COLO668 (cell line): ENCODE measurements at regions not wholly inside any gene's neighbourhood (a gene's known extent, or its start where the extent isn't known, plus 50 kb on each side); places are given as distances from the start of the nearest gene placed in this dataset.

Source experiments
- DNase-seq: peaks from one replicate; lab custom pipeline; 2025; ENCODE audit not compliant: unreplicated experiment; lab: John Stamatoyannopoulos, UW

- no peak for DNase-seq
Observed at GRCh38 chr1:218754477-218754876, 409.3 kb downstream of the TGFB2 start.

DNA sequence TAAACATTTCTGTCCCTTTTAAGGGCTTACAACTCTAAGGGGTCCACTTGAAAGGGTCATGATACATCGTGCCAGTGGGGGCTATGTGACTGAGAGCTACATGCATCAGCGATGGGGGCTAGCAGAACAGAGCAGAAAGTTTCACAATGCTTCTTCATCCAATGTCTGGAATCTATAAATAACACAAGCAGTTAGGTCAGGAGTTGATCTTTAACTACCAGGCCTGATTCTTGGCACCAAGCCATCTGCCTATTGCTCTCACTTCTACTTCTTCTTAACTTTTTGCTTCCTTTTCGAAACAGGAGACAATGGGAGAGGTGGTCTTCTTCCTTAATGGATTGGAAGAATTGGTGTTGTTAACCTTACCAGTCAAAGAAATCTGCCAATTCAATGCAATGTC is 410.0 kb downstream of the TGFB2 start:
- no peak for DNase-seq

GRCh38 chr1:218759795-218760194 is 413.9 kb upstream of the LYPLAL1 start:
- DNase-seq: no peak

DNA sequence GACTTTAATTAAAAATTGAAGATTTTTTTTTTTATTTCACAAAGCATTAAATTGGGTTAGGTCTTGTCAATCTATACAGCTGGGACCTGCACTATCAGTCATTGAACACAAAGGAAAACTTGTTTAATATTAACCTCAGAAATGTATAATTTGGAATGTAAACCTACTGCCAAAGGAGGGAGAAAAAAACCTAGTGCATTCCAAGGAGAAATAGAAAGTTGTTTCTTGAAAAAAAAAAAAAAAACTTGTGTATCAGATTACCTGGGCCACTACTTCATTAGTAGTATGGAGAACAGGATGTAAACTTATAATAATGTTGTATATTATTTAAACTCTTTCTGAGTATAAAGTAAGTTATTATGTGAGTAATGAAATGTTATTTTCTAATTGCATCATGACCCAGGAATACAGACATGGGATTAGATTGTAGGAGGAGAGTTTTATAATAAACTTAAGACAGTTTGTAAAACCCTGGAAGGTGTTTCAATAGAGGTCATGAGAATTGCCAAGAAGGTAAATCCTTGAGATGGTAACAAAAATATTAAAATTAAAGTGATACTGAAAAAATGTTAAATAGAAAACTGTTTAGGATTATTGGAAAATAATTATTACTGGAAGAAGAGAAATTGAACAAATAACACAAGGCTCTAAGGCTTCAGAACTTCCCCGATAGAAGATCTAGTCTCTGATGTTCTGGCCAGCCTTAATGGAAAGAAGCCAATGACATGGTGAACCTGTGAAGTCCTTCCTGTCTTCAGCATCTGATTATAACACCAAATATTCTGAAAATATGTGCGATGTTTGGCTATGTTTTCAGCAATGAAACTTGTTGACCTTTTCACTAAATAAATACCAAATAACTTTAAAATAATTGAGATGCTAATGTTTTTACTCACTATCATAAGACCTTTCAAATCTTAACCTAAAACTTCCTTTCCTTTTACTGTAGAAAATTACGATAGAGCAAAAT is 412.8 kb upstream of the LYPLAL1 start:
- no peak for DNase-seq

DNA sequence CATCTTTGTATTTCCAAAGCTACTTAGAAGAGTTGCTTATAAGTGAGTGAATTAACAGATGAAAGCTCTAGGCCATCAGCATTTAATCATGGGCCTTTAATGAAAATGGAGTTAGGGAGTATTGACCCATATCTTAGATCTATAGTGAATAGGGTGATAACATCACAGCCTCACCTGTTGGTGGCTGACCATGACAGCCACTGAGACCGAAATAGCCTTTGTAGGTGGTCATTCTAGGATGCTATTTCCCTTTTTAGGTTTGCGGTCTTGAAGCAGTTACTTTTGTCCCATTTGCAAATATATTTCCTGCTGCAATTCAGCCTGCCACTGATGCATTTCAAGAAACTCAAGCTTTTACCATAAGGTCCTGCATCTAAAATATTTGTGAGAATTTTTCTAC is 410.1 kb upstream of the LYPLAL1 start:
- DNase-seq: no peak

- DNase-seq: no peak
Observed at GRCh38 chr1:218765753-218766152, 407.9 kb upstream of the LYPLAL1 start.

GRCh38 chr1:218771931-218772330 is 401.7 kb upstream of the LYPLAL1 start:
- DNase-seq: no peak

DNA sequence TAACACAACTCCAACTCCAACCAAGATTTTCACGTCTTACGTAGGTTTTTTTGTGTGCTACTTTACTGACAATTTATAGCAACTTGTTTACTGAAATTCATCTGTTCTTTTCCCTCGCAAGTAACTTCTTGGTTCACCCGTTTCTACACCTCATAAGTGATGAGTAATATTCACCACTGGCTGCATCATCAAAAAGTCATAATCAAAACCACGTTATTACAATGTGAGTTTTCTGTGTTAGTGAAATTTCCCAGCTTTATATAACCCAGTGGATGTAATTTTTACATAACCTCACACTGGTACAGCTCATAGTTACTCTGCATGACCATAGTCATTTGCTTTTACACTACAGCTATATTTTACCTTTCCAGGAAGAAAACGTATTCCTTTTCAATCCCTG is 401.1 kb upstream of the LYPLAL1 start:
- no peak for DNase-seq

DNA sequence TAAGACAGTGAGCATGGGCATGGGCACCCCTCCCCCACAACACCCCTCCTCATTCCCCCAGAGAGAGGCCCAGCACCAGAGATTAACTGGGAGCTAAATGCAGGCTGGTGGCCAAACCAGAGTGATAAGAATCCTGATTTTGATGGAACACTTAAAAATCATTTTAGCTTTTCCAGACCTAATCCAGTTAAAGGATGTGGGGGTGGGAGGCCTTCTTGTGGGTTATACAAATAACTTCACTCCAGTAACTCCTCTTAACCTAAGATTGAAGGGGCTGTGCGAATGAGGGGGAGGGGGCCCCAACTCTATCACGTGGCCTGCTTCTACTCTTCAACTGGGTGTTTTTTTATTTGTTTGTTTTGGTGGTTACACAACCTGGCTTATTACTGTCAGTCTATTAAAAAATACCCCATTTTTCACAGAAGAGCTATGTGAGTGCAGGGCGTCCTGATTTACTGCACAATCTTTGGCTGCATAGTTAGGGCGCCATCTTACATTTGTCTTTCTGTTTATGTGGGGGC is 398.1 kb upstream of the LYPLAL1 start:
- no peak for DNase-seq

DNA sequence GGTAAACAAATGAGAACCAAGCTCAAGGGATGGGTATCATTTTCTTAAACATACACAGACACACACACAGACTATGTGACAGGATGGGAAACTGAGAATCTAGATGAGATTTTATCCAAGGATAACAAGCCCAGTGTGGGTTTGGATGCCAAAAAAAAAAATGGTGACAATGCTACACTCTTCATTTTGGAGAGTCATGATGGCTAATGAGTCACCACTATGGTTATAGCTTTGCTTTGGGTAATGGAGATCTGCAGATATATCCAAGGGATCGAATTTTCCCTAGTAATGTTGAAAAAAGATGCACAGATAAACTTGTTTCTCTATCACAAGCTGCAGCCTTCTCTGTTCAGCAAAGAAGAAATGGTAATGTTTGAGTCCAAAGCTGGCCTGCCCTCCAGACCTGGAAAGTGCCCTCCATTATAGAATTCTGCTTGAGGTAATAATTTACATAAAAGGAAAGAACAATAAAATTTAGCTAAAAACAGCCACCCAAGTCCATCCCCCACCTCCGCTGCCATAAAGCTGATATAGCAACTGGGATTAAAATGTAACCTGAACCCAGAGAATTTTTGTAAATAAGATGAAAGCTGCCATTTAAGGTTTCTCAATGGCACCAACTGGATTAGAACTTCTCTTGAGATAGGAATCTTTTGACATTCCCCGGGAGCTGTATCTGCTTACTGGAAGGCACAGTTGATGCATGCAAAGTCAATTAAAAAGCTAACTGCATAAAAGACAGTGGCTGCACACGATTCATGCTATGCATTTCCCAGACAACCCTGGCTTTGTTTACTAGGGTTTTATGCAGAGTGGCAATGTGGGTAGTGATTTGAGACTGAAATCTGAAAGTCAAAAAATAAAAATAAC is 395.2 kb upstream of the LYPLAL1 start:
- DNase-seq: no peak

DNA sequence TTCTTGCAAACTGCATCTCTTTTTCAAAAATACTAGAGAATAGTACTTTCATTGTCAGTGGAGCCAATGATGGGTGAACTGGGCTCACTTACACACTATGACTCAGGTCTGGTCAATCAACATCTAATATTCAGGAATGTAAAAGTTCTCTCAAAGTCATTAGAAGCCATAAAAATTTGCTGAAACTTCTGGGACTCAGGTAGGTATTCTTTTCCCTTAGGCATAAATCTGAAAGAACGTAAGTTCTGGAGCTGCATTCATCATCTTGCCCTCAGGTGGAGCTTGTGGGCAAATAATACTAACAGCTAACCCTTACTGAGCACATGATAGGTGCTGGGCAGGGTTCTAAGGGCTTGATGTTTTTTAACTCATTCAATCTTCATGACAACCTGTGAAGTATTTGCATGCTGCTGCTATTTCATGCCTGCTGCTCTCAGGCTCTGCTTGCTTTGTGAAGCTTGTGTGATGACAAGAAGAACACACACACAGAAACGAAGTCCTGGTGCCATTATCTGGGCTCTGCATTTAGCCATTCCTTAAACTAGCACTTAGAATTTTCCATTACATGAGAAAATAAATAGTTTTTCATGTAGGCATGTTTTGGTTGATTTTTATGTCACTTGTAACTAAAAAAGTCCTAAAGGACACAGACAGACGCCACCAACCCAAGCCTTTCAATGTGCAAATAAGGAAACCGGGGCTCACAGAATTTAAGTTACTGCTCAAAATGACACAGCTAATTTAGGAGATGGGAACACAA is 394.2 kb upstream of the LYPLAL1 start:
- DNase-seq: no peak

DNA sequence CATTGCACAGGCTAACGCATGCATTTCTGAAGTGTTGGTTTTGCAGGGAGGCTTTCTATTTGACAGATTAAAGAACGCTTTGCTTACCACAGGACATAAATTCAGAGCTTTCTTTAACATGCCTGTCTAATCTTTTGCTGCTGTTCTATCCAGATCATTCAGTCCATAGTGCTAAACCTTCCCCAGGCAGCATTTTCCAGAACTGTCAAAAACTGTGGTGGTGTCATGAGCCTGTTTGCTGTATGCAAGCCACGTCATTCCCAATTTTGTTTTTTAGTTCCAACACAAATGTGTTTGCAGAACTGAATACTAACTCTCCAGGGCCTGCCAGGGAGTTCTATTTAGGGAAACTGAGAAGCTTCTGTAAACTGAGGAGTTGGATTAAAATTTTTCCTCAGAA is 390.5 kb upstream of the LYPLAL1 start:
- DNase-seq: no peak

- DNase-seq: no peak
Observed at GRCh38 chr1:218783916-218784315, 389.8 kb upstream of the LYPLAL1 start.

DNA sequence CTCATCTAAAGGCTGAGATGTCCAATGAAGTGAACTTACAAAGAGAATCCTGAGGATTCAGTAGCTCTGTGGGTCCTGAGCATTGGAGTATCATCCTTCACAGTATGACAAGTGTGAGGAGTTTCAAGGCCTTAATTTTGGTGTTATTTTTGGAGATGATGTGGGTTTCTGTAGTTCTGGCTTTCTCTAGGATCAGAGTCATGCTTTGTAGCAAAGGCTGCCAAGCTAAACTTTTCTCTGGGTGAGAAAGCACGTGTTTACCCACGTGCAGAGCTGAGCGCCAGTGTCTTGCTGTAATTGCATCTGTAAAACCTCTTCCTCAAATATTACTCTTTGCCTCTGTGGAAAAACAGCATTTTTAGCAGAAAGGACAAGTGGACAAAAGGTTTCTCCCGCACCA is 387.8 kb upstream of the LYPLAL1 start:
- DNase-seq: no peak

- no peak for DNase-seq
Observed at GRCh38 chr1:218787826-218788225, 385.9 kb upstream of the LYPLAL1 start.

- no peak for DNase-seq
Observed at GRCh38 chr1:218796773-218797172, 376.9 kb upstream of the LYPLAL1 start.

- DNase-seq: no peak
Observed at GRCh38 chr1:218802799-218803198, 370.9 kb upstream of the LYPLAL1 start.

DNA sequence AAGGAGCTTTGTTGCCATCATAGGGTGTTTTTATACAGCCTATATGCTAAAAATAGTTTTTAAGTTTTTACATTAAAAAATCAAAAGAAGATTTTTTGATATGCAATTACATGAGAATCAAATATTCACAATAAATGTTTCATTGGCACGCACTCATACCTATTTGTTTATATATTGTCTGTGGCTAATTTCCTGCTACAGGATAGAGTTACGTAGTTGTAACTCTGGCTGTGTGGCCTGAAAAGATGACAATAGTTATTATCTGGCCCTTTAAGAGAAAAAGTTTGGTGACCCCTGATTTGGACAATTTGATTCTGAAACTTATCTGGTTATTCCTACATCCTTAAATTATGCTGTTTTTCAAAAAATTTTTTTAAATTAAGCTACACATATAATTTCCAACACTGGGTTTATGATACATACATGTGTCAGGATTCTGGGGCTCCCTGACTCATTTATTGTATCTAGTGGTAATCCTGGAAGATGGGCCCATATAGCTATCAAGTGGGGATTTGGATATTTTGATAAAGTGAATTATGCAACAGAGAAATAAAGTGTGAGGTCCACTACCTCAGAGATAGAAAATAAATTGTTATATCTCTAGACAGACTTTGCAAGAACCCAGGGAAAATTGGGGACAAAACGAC is 370.2 kb upstream of the LYPLAL1 start:
- DNase-seq: no peak

DNA sequence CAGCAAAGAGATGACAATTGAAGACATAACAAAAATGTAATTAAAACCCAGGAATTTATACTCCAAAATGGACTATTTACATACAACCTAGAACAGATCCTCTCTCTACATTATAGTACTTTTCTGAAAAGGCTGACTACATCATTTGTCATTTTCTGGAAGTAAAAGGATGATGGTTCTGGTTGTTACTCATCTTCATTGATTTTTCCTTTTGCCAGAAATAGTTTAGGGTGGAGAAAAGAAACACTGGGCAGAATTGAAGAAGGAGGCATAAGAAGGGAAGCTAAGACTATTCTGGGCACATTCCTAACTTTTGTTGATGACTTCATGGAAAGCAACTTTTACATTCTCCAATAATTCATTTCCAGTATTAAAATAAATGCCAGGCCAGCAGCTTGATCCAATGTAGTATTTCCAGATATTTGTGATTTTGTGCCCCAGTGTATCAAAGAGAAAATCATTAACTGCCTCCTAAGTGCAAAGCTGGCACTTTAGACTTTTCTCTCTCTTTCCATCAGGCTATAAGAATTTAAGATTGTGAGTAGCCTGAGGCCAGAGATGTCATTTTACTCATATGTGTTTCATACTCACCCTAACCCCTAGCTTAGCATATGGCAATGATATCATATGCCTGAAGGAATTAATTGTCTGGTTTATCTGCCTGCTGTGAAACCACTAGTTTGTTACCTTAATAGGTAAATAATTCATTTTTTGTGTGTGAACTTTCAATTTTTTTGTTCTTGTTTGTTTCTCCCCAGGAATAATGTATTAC is 369.5 kb upstream of the LYPLAL1 start:
- no peak for DNase-seq

GRCh38 chr1:218809061-218809460 is 364.6 kb upstream of the LYPLAL1 start:
- DNase-seq: no peak
